Uterus (tissue), 2 donors: ENCODE measurements at regions not wholly inside any gene's neighbourhood (a gene's known extent, or its start where the extent isn't known, plus 50 kb on each side); places are given as distances from the start of the nearest gene placed in this dataset.

Experiments
- CTCF ChIP-seq, 4 experiments: fragments of 200-600 bp in 2 of 4; fragments of 450-650 bp in 2 of 4; sonication (generic) in 2 of 4; IDR thresholded peaks; one replicate each; pipeline ENCODE4 v1.5.1; 2016 to 2019; ENCODE audit warnings: antibody characterized with exemption in 4 of 4, mild to moderate bottlenecking in 2 of 4, moderate library complexity in 1 of 4
- POLR2A ChIP-seq, 2 donors: fragments of 450-650 bp; IDR thresholded peaks; one replicate each; pipeline ENCODE4 v1.6.1; 2016; ENCODE audit warnings: antibody characterized with exemption in 2 of 2, mild to moderate bottlenecking in 1 of 2, moderate library complexity in 1 of 2

GRCh38 chr3:193963808-193964516 is 172.0 kb upstream of the HES1 start:
- no peak for TF ChIP-seq CTCF (IDR thresholded peaks at IDR 0.05)
- no peak for TF ChIP-seq POLR2A (IDR thresholded peaks at IDR 0.05)
